GM12864 (cell line): ENCODE measurements at regions not wholly inside any gene's neighbourhood (a gene's known extent, or its start where the extent isn't known, plus 50 kb on each side); places are given as distances from the start of the nearest gene placed in this dataset.
A peak's percentile ranks its signal among the peaks of the same experiment; 100 is the strongest.

Source experiments
- DNase-seq: peaks from one replicate; pipeline ENCODE4 v3.0.0-alpha.2; 2011; ENCODE audit warnings: low read depth
- H3K4me3 ChIP-seq: 2 replicates; pipeline ENCODE4 v1.5.1; 2011; ENCODE audit warnings: mild to moderate bottlenecking, low read depth, low read length, control low read depth
- CTCF ChIP-seq: IDR thresholded peaks from 2 replicates; pipeline ENCODE4 v1.5.1; 2011; ENCODE audit warnings: low read depth, mild to moderate bottlenecking, moderate library complexity, low read length, control low read depth, inconsistent platforms; ENCODE audit errors: missing control alignments

- peak; percentile 41 for DNase-seq
- no peak for TF ChIP-seq CTCF
- H3K4me3 ChIP-seq, result no peak overlapping the region
Measured at GRCh38 chr6:137744877-137745276, 122.2 kb upstream of the TNFAIP3 start.

DNA sequence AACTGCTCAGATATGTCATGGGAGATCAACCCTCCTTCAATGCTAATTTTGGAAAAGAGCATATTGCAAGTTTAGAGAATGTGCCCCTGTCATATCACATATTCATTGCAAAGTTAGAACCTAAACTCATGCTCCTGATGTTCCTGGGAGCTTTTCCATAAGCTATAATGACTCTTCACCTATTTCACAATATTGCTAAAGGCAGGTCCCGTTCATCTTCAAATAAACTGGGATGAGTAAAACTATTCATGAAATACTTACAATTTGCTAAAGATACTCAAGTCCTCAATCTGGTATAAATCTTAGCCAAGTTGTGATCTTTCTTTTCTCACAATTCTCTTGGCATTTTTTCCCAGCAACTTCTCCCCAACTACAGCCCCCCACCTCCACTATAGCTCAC is 121.7 kb upstream of the TNFAIP3 start:
- H3K4me3 ChIP-seq, result no peak overlapping the region
- no peak for TF ChIP-seq CTCF

DNA sequence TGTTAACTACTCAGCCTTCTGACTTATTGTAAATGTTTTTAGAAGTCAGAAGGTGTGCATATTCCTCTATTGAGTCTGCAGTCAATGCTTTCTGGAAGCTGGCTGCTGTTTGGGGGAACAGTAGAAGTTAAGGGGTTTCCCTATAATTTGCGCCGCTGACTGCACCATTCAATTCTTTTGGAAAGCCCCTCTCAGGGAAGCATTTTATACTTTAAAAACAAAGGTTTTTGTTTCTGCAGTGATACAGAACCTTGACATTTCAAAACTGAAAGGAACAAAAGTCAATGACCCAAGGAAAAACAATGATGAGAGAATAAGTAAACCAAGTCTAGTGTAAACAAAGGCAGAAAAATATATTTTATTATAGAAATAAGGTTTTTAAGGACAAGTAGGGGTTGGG is 120.8 kb upstream of the TNFAIP3 start:
- H3K4me3 ChIP-seq, result no peak overlapping the region
- no peak for DNase-seq
- TF ChIP-seq CTCF, result no peak

More for the DNA sequence above, 121.7 kb upstream of the TNFAIP3 start:
- DNase-seq, result no peak

GRCh38 chr6:137749696-137750211 is 117.3 kb upstream of the TNFAIP3 start:
- H3K4me3 ChIP-seq, result no peak overlapping the region
- no peak for DNase-seq
- TF ChIP-seq CTCF, result no peak

DNA sequence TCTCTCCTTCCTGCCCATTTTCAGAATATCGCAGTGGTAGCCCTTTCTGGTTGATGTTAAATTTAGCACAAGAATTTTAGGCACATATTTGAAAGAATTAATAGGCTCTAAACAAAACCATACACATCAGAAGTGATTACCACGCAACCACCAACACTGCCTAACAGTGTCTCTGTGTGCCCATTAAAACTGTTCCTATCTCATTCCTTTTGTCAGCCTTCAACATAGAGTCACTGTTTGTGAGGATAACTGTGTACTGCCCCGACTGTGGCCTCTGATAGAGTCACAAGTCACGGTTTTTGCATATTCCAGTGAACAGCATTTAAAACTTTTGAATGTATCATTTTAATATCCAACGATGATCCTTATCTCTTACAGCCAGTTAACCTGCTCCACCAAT is 116.8 kb upstream of the TNFAIP3 start:
- H3K4me3 ChIP-seq, result no peak overlapping the region
- no peak for DNase-seq
- no peak for TF ChIP-seq CTCF

- DNase-seq, result no peak
- no peak overlapping the region for H3K4me3 ChIP-seq
- TF ChIP-seq CTCF, result no peak
Measured at GRCh38 chr6:137751768-137752560, 115.1 kb upstream of the TNFAIP3 start.

GRCh38 chr6:137754366-137754765 is 112.7 kb upstream of the TNFAIP3 start:
- no peak for DNase-seq
- no peak overlapping the region for H3K4me3 ChIP-seq
- TF ChIP-seq CTCF, result no peak
